NOMO-1 treated with DMSO at 0.1 percent for 48 hours (cell line): ENCODE measurements at regions not wholly inside any gene's neighbourhood (a gene's known extent, or its start where the extent isn't known, plus 50 kb on each side); places are given as distances from the start of the nearest gene placed in this dataset.
"Not testable (repeated sequence)": the region's sequence is repeated elsewhere in the genome, so short reads cannot be mapped to it uniquely, and the experiment has no call there.

Experiments
- DNase-seq: peaks from one replicate; lab custom pipeline; 2025; ENCODE audit not compliant: unreplicated experiment; lab: John Stamatoyannopoulos, UW

DNA sequence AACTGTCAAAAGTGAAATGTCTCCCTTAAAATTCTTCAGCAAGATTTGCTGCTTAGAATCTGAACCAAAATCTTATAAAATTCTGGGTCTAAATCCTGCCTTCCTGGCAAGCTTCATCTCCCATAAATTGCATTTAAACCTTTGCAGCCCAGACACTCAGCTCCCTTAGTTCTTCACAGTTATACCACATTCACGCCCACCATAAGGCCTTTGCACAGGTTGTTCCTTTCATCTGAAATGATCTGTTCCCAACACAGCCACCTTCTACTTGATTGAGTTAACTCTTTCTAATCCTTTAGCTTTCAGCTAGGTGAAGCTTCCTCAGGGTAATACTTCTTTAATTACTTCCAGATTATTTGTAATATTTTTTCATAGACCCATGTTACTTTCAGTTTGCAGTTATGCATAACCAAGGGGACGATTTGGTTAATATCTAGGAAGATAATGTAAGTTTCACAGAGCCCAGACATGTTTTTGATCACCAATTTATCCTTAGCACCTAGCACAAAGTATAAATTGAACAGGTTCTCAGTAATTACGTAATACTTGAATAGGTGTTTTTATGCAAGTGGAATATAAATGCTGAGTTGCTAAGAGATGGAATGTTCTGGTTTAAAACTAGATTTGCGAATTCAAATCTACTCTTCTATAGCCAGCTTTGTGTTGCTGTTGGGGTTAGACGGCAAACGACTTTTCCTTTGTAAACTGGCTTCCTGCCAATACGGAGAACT is 779.7 kb upstream of the PKDCC start:
- no peak for DNase-seq

DNA sequence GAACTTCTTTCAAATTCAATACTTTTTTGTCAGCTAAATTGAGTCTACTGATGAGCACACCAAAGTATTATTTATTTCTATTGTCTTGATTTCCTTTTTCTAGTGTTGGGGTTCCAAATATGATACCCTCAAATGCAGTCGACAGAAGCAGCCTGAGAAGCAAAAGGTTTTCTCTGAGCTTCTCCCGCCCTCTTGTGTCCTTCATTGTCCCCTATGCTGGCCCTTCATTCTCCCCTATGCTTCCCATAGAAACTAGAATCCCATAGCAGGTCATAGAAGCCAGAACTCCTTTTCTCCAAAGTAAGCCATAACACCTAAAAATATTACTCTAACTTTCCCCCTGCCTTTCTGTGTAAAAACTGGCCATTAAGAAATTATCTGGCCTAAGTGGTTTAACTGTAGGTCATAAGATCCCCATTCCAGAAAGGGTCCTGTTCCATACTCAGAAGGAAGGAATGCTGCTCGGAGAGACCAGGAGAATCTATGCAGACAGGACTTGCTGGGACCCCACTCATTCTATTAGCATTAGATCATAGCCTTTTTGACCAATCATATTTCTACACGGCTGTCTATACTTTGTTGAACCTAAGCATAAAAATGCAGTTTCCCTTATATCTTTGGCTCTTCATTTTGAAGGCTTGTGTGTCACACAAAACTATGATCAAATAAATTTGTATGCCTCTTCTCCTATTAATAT is 764.6 kb upstream of the PKDCC start:
- no peak for DNase-seq

DNA sequence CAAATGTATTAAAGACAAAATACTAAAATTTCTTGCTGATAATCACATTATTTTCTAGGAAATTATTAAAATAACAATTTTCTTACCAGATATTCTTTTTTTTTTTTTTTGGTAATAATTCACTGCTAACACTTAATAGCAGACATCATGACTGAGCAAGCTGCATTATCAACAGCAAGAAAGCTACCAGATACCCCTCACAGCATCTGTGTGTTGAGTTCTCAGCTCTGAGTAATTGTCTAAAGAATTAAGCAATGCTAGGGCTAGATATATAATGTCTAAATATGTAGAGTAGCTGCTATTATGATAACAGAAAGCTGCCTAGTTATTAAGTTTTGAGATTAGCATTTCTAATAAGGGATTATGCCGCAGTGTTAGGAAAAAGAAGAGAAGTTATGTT is 754.3 kb upstream of the PKDCC start:
- DNase-seq: no peak

DNA sequence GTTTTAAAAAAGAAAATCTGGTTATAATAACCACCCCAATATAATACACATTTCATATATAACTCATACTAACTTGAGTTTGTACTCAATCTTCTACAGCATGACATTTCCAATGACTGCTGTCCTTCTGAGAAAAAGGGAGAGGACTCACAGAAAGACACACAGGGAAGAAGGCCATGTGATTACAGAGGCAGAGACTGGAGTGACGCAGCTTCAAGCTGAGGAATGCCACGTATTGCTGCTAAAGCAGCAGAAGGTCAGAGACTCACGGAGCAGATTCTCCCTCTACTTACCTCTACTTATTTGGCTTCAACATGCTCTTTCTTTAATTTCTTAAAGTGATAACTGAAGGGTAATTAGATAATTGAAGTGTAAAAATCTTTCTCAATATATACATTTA is 753.5 kb upstream of the PKDCC start:
- DNase-seq: no peak

DNA sequence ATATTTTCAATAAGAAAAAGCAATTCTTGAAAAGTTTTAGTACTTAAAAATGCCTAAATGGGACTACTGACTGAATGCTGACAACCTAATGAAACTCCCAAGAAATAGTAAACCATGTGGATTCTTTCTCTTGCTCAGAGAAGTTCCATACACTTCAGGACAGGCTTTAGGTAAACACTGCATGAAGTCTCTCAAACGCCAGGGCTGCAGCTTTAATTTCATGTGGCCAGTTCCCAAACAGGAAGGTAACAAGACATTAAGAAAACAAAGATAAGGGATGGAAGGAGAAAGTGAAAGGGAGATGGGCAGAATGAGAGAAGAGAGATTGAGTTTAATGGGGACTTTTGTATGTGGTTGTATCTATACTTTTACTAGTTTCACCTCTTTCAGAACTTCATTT is 734.7 kb upstream of the PKDCC start:
- no peak for DNase-seq

DNA sequence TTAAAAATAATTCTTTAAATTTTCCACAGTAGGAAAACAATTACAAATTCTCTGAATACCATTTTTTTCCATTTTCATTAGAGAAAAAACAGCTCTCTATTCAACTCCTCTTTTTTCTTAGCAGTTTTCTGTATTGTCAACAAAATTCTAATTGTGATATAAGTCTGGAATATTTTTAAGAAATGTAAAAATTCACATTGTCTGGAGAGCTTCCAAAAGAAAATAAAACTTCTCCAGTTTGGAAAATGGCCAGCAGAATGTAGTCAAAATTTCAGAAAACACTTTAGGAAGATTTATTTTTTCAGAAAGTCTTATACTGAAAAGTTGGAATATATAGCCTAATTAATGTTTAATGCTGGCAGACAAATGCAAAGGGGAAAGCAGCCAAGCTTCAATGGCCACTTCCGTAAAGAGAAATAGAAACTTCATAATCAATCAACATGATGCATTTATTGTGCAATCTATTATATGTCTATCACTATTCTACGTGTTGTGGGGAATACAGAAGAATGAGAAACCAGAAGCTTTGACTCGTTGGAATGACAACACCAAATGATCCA is 733.2 kb upstream of the PKDCC start:
- DNase-seq: no peak

DNA sequence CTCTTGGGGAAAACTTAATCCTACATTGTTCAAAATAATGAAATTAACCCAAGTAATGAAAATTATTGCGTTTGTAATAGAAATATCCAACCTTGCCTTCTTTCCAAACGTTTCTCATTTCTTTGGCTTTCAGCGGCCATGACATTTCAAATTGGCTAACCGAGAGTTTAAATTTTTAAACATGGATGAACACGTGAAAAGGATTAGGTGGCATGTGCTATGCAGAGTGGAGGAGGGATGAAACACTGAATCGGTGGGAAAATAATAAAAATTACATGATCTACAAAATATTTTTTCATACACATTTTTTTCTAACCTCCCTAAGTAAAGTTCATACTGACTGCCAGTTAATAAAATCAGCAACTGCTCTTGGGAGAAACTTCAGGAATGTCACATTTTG is 728.4 kb upstream of the PKDCC start:
- DNase-seq: no peak

DNA sequence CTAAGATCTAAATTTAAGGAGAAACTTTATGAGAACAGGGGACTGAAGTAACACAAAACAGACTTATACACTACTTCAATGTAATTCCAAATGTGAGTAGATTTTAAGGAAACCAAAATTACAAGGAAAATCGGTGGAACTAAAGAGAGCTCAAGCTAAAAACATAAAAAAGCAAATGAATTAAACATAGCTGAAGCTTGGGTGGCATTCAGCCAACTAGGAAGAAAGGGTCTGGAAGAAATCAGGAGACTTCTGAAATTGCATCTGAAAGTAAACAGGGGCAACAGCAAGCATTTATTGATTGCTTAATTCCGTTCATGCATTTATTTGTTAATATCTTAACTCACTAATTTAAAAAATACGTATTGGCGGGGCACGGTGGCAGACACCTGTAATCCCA is 727.3 kb upstream of the PKDCC start:
- DNase-seq: no peak

DNA sequence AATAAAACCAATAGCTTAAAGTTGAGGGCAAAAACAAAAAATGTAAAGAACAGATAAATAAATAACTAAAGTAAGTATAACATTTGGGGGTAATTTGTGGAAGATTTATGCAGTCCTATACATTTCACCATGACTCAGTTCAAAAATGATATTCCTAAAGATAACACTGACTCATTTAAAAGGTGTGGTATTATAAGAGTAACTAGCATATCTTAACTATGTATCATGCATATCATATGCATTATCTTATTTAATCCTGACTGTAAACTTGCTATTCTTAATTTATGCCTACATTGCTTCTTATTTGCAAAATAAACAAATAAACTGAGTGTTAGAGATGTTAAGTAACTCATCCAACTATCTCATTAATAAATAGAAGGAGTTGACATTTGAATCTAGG is 726.5 kb upstream of the PKDCC start:
- DNase-seq: no peak

DNA sequence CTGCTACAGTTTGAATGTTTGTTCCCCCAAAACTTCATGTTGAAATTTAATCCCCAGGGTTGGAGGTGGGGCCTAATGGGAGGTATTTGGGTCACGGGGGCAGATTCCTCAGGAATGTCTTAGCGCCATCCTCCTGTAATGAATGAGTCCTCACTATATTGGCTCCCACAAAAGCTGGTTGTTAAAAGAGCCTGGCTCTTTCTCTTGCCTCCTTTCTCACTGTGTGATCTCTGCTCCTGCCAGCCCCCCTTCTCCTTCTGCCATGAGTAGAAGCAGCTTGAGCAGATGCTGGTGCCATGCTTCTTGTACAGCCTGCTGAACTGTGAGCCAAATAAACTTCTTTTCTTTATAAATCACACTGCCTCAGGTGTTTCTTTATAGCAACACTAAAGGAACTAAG is 721.0 kb upstream of the PKDCC start:
- no peak for DNase-seq

DNA sequence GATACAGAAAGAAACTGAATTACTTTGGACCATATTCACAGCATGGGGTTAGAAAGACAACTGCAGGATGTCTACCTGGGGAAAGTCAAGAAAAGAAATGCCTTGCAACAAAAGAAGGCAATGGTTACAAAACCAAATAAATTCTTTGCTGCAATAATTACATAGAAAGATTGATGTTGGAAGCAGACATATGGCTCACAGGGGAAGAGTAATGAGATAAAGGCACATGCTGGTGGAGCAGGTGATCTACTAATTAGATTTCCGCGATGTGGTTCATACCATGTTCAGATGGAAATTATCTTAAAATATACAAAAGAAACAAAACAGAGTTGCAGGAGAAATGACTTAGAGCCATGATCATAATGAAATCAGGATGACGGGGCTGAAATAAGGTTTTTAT is 718.8 kb upstream of the PKDCC start:
- DNase-seq: no peak

DNA sequence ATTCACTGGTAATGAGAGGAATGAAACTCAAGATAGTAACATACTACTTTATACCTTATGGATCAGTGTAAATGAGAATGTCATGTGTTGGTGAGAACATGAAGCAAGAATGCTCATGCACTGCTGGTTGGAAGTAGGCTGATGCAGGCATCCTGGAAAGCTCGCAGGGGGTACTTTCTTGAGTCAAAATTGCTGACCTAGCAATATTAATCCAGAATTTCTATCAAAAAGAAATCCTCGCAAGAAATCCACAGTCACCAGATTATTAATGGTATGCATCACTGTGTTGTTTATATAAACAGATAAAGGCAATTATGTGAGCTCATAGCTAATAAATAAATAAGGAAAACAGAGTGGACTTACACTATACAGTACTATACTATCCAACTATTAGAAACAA is 713.7 kb upstream of the PKDCC start:
- no peak for DNase-seq

DNA sequence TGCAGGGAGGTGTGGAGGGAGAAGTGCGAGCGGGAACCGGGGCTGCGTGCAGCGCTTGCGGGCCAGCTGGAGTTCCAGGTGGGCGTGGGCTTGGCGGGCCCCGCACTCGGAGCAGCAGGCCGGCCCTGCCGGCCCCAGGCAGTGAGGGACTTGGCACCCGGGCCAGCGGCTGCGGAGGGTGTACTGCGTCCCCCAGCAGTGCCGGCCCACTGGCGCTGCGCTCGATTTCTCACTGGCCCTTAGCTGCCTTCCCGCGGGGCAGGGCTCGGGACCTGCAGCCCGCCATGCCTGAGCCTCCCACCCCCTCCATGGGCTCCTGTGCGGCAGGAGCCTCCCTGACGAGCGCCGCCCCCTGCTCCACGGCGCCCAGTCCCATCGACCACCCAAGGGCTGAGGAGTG is 712.2 kb upstream of the PKDCC start:
- not testable (repeated sequence) for DNase-seq

DNA sequence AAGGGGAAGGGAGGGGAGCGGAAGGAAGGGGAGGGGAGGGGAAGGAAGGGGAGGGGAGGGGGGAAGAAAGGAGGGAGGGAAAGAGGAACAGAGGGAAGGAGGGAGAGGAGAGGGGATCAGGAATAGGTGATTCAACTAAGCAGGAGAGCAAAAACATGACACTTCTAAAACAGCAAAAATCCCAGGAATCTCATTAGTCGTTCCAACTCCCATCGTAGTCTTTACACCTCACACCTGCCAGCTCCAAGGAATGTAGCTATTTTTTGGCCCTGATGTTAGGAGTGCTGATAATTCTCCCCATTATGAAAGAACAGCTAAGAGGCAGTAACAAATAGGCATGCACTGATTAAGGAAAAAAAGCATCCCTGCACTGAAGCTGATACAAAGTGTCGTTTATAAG is 709.9 kb upstream of the PKDCC start:
- DNase-seq: no peak

DNA sequence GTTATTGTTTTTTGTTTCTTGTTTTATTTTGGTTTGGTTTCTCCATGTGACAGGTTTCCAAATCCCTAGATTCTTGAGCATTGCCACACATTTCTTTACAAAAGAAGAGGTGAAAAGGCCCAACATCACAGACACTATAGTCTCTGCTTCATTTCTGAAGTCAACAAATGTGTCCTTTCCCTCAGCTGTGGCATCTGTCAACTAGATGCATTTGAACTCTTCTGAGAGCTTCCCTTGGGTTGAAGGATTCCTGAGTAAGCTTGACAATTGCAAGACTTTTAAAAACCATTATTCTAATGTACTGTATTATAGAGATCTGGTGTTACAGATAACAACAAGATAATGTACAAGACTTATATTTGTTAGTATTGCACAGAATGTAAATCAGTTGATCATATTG is 703.3 kb upstream of the PKDCC start:
- no peak for DNase-seq

DNA sequence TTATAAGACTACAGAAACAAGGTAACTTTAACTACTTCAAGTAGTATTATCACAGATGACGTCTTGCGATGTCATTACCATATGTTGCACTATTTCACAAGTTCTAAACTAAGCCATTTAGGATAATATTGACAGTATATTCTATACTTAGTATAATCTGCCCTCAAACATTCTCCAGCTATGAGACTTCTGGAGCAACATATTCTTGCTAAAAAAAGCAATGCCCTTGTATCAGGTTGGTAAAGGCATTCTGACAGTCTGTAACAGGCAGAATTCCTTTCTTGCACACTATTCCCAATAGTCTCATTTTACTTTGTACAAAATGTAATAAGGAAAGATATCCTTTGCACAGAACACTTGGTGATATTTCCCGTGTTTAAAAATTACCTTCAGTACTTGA is 694.8 kb upstream of the PKDCC start:
- DNase-seq: no peak

DNA sequence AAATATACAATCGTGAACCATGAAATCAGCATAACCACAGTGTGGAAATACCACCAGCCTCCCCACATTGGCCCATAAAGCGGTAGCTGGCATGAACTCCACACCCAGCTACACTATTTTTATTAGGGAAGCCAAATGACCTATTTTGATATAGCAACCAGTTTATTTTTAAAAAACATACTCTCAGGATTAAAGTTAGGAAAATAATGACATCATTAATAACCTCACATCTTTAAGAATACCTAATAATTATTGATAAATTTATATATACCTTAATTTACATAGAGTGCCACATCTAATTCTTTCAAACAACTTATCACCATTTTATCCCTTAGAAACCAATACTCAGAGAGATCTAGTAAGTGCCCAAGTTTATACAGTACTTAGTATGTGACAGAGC is 692.0 kb upstream of the PKDCC start:
- no peak for DNase-seq

DNA sequence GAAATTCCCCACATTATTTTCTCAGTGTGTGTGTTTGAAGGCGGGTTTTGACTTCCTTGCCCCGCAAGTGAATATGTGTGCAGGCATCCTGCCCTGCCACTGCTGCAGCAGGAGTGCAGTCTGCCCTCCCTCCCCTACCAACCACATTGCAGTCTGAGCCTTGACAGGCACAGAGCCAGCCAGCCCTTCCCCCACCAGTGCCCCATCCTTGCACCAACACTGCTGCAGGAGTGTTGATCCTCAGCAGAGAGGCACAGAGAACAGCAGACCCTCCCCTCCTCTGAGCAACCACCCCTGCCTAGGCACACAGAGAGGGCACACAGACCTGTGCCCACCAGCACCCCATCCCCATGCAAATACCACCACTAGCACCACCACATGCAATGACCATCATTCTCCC is 683.0 kb upstream of the PKDCC start:
- DNase-seq: no peak

DNA sequence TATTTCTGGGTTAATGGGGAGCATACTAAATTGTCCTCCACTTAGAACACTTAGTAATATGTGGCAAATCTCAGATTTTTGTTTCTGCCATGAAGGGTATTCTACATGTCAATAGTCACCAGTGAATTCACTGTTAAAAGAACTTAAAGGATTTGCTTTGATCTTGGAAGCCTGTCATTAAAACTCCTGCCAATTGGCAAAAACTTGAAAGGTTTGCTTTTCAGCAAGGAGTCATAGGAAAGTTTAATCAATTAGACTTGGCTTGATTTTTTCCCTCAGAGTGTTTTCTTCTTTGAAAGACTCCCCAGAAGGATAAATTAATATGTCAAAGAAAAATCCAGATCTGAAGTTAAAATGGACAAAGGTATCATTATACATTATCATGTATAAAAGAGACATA is 671.9 kb upstream of the PKDCC start:
- no peak for DNase-seq

DNA sequence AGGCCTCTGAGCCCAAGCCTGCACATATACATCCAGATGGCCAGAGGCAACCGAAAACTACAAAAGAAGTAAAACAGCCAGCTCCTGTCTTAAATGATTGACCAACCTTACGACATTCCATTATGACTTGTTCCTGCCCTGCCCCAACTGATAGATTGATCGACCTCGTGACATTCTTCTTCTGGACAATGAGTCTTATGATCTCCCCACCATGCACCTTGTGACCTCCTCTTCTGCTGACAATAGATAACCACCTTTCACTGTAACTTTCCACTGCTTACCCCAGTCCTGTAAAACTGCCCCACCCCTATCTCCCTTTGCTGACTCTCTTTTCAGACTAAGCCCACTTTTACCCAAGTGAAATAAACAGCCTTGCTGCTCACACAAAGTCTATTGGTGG is 670.0 kb upstream of the PKDCC start:
- no peak for DNase-seq

DNA sequence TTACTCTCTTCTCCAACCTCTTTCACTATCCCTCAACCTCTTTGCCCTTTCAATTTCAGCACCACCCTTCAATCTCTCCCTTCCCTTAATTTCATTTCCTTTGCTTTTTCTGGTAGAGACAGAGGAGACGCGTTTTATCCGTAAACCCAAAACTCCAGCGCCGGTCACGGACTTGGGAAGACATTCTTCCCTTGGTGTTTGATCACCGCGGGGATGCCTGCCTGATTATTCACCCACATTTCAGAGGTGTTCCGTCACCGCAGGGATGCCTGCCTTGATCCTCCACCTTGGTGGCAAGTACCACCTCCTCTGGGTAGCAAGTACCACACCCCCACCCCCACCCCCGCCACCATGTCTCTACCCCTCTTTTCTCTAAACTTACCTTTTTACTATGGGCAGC is 669.4 kb upstream of the PKDCC start:
- DNase-seq: no peak

DNA sequence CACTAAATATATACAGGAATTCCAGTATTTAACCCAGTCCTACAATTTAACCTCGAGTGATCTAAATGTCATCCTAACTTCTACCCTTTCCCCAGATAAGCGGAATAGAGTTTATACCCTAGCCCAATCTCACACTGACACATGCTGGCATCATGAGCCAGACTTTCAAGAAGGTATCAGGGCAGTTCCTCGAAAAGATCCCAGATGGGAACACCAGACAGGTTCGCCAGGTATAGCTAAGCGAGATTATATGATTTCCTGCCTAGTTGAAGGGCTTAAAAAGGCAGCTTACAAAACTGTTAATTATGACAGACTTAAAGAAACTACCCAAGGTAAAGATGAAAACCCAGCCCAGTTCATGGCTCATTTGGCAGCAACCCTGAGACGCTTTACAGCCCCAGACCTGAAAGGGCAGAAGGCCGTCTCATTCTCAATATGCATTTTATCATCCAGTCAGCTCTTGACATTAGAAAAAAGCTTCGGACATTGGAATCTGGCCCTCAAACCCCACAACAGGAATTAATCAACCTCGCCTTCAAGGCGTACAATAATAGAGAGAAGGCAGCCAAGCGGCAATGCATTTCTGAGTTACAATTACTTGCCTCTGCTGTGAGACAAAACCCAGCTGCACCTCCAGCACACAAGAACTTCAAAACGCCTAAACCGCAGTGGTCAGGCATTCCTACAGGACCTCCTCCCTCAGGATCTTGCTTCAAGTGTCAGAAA is 668.2 kb upstream of the PKDCC start:
- no peak for DNase-seq
